ENCODE measurements at regions not wholly inside any gene's neighbourhood (a gene's known extent, or its start where the extent isn't known, plus 50 kb on each side); places are given as distances from the start of the nearest gene placed in this dataset.

DNA sequence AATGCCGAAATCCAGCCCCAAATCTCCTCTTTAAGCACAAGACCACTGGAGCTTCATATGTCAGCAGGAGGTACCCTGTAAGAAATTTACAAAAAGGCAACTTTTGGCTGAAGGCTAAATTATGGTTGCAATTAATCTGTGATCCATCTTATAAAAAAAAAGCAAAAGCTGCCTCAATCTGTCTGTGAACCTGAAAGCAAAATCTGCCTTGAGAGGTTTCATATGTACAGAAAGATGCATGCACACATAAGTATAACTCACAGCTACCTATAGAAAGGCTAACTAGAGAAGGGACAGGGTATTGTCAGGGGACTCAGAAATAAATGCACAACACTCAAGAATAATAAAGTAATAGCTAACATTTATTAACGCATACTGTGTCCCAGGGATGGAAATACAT is 964.2 kb upstream of the ADGRL2 start:
- TF ChIP-seq CTCF (IDR thresholded peaks at IDR 0.05; ENCODE audit: low read depth, low read length, missing input control) = no peak
- no peak for TF ChIP-seq ZBTB33 (IDR thresholded peaks at IDR 0.05)
- TF ChIP-seq ATF3 (IDR thresholded peaks at IDR 0.05) = no peak
- no peak for TF ChIP-seq MAX (IDR thresholded peaks at IDR 0.05)
- TF ChIP-seq JUND (IDR thresholded peaks at IDR 0.05) = no peak
- no peak for TF ChIP-seq RAD21 (IDR thresholded peaks at IDR 0.05)

Data from liver (tissue), 3 donors.